A549 (cell line): ENCODE measurements at regions not wholly inside any gene's neighbourhood (a gene's known extent, or its start where the extent isn't known, plus 50 kb on each side); places are given as distances from the start of the nearest gene placed in this dataset.

Experiments used
- BHLHE40 ChIP-seq: IDR thresholded peaks from 2 replicates; pipeline ENCODE4 v1.6.1; 2012; ENCODE audit warnings: low read depth, low read length, inconsistent platforms
- CEBPB ChIP-seq, 2 experiments: fragments of >200 bp in 1 of 2; sonication (Bioruptor Twin) in 1 of 2; formaldehyde crosslinking in 1 of 2; IDR thresholded peaks; 2 replicates each; pipeline ENCODE4 v1.6.1; 2012 to 2016
- HEYL ChIP-seq: fragments of 250-450 bp; sonication (Bioruptor Pico); IDR thresholded peaks from 2 replicates; pipeline ENCODE4 v1.8.0; 2021; ENCODE audit warnings: mild to moderate bottlenecking, moderate library complexity
- KDM1A ChIP-seq: fragments of 200-600 bp; sonication (generic); IDR thresholded peaks from 2 replicates; pipeline ENCODE4 v1.6.1; 2016; ENCODE audit warnings: low read depth, mild to moderate bottlenecking
- MYC ChIP-seq: IDR thresholded peaks from 2 replicates; pipeline ENCODE4 v1.6.1; 2012; ENCODE audit warnings: mild to moderate bottlenecking, inconsistent platforms, low read length, improper control_type of control experiment, borderline replicate concordance
- POLR2A ChIP-seq: IDR thresholded peaks from 2 replicates; pipeline ENCODE4 v1.6.1; 2012; ENCODE audit warnings: mild to moderate bottlenecking, low read length
- SMC3 ChIP-seq: fragments of >200 bp; sonication (Bioruptor Twin); formaldehyde crosslinking; IDR thresholded peaks from 3 replicates; pipeline ENCODE4 v1.6.1; 2018; ENCODE audit warnings: inconsistent platforms
- TF ChIP-seq, protein P1 (sequence below): fragments of >200 bp; sonication (Bioruptor Twin); formaldehyde crosslinking; IDR thresholded peaks from 3 replicates; pipeline ENCODE4 v1.5.1; 2016

DNA sequence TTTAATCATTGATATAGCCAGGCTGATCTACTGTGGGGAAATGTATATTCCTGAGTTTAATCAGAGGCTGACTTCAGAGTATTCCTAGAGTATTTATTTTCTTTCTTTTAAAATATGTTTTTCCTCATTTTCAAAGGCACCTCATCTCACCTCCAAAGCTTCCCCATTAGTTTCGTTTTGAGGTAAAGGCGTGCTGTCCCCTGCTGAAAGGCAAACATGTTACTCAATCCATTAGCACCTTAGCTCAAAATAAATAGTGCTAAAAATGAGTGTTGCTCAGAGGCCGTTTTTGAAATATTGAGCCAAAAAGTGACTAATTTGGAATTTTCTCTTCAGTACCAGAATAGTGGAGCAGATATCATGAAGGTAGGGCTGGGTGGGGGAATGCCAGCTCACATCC lies 386.2 kb downstream of the SOX11 start:
- TF ChIP-seq, protein P1, sequence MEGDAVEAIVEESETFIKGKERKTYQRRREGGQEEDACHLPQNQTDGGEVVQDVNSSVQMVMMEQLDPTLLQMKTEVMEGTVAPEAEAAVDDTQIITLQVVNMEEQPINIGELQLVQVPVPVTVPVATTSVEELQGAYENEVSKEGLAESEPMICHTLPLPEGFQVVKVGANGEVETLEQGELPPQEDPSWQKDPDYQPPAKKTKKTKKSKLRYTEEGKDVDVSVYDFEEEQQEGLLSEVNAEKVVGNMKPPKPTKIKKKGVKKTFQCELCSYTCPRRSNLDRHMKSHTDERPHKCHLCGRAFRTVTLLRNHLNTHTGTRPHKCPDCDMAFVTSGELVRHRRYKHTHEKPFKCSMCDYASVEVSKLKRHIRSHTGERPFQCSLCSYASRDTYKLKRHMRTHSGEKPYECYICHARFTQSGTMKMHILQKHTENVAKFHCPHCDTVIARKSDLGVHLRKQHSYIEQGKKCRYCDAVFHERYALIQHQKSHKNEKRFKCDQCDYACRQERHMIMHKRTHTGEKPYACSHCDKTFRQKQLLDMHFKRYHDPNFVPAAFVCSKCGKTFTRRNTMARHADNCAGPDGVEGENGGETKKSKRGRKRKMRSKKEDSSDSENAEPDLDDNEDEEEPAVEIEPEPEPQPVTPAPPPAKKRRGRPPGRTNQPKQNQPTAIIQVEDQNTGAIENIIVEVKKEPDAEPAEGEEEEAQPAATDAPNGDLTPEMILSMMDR = no peak
- TF ChIP-seq CEBPB (IDR thresholded peaks at IDR 0.05) (no peak), KDM1A (no peak), HEYL (CRISPR knock-in tag) (no peak), POLR2A (no peak), MYC (no peak), SMC3 (no peak), BHLHE40 (no peak)
